ENCODE measurements at regions not wholly inside any gene's neighbourhood (a gene's known extent, or its start where the extent isn't known, plus 50 kb on each side); places are given as distances from the start of the nearest gene placed in this dataset.
A peak's percentile ranks its signal among the peaks of the same experiment; 100 is the strongest.

DNA sequence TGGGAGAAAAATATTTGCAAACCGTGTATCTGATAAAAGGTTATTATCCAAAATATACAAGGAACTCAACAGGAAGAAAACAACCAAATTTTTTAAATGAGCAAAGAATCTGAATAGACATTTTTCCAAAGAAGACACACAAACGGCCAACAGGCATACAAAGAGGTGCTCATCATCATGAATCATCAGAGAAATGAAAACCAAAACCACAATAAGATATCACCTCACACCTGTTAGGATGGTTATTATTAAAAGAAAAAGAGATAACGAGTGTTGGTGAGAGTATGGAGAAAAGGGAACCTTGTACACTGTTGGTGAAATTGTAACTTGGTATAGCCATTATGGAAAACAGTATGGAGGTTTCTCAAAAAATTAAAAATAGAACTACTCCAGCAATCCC, 463.3 kb downstream of the IRS1 start:
- Histone ChIP-seq H3K4me3 (replicated peaks; ENCODE audit: insufficient read depth, low read length) (no peak overlapping the region), H3K27ac (replicated peaks) (no peak overlapping the region), H3K27me3 (ENCODE audit: insufficient read depth, poor library complexity, severe bottlenecking) (no peaks in the 10 kb centered on the region)
- no peak for DNase-seq (ENCODE audit: low read depth in 1 of 2, low spot score in 1 of 2)
- TF ChIP-seq, protein P1, sequence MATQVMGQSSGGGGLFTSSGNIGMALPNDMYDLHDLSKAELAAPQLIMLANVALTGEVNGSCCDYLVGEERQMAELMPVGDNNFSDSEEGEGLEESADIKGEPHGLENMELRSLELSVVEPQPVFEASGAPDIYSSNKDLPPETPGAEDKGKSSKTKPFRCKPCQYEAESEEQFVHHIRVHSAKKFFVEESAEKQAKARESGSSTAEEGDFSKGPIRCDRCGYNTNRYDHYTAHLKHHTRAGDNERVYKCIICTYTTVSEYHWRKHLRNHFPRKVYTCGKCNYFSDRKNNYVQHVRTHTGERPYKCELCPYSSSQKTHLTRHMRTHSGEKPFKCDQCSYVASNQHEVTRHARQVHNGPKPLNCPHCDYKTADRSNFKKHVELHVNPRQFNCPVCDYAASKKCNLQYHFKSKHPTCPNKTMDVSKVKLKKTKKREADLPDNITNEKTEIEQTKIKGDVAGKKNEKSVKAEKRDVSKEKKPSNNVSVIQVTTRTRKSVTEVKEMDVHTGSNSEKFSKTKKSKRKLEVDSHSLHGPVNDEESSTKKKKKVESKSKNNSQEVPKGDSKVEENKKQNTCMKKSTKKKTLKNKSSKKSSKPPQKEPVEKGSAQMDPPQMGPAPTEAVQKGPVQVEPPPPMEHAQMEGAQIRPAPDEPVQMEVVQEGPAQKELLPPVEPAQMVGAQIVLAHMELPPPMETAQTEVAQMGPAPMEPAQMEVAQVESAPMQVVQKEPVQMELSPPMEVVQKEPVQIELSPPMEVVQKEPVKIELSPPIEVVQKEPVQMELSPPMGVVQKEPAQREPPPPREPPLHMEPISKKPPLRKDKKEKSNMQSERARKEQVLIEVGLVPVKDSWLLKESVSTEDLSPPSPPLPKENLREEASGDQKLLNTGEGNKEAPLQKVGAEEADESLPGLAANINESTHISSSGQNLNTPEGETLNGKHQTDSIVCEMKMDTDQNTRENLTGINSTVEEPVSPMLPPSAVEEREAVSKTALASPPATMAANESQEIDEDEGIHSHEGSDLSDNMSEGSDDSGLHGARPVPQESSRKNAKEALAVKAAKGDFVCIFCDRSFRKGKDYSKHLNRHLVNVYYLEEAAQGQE (IDR thresholded peaks at IDR 0.05; ENCODE audit: insufficient replicate concordance, low read depth) = no peak
- TF ChIP-seq POLR2AphosphoS5 (IDR thresholded peaks at IDR 0.05; ENCODE audit: low read depth) (no peak), GABPA (IDR thresholded peaks at IDR 0.05; ENCODE audit: low read depth) (no peak), SPI1 (IDR thresholded peaks at IDR 0.05; ENCODE audit: borderline replicate concordance, low read depth) (no peak)
- TF ChIP-seq, protein P2, sequence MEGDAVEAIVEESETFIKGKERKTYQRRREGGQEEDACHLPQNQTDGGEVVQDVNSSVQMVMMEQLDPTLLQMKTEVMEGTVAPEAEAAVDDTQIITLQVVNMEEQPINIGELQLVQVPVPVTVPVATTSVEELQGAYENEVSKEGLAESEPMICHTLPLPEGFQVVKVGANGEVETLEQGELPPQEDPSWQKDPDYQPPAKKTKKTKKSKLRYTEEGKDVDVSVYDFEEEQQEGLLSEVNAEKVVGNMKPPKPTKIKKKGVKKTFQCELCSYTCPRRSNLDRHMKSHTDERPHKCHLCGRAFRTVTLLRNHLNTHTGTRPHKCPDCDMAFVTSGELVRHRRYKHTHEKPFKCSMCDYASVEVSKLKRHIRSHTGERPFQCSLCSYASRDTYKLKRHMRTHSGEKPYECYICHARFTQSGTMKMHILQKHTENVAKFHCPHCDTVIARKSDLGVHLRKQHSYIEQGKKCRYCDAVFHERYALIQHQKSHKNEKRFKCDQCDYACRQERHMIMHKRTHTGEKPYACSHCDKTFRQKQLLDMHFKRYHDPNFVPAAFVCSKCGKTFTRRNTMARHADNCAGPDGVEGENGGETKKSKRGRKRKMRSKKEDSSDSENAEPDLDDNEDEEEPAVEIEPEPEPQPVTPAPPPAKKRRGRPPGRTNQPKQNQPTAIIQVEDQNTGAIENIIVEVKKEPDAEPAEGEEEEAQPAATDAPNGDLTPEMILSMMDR (IDR thresholded peaks at IDR 0.05; ENCODE audit: insufficient read depth, low read length) = no peak

DNA sequence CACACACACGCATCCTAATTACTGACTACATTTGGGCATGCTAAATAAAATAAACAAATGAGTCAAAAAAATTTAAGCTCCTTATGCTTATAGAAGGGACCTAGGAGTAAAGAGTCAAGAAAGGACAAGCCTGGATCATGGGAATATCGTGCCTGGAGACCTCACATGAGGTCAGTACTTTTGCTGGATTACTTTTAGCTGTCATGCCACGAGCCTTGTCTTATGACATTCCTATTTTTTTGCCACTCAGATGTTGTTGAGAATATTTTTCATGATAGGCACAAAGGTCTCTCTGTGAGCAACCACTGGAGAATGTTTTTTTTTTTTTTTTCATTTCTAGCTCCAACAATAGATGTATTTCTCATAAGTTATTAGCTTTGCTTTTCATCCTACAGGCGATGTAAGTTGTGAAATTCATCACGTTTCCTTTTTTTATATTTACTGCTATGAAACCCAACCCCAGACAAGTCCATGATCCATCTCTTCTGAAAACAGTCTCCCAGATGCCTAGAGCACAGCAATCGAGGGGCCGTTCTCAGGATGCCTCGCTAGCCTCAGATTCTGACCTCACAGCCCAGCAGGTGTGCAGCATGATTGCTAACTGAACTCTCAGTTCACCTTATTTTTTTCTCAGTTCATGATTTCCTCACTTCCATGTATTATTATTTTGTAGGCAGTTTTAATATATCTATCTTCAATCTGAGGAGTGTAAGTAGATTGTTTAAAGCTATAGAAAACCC, 464.5 kb downstream of the IRS1 start:
- TF ChIP-seq SPI1 (IDR thresholded peaks at IDR 0.05; ENCODE audit: borderline replicate concordance, low read depth) (no peak), GABPA (IDR thresholded peaks at IDR 0.05; ENCODE audit: low read depth) (no peak), POLR2AphosphoS5 (IDR thresholded peaks at IDR 0.05; ENCODE audit: low read depth) (no peak)
- TF ChIP-seq, protein P1 (IDR thresholded peaks at IDR 0.05; ENCODE audit: insufficient replicate concordance, low read depth) = no peak
- TF ChIP-seq, protein P2 (IDR thresholded peaks at IDR 0.05; ENCODE audit: insufficient read depth, low read length) = no peak
- no peak for DNase-seq (ENCODE audit: low read depth in 1 of 2, low spot score in 1 of 2)
- no peaks in the 10 kb centered on the region for H3K27me3 ChIP-seq (ENCODE audit: insufficient read depth, poor library complexity, severe bottlenecking)
- no peak overlapping the region for H3K27ac ChIP-seq (replicated peaks)
- no peak overlapping the region for H3K4me3 ChIP-seq (replicated peaks; ENCODE audit: insufficient read depth, low read length)

DNA sequence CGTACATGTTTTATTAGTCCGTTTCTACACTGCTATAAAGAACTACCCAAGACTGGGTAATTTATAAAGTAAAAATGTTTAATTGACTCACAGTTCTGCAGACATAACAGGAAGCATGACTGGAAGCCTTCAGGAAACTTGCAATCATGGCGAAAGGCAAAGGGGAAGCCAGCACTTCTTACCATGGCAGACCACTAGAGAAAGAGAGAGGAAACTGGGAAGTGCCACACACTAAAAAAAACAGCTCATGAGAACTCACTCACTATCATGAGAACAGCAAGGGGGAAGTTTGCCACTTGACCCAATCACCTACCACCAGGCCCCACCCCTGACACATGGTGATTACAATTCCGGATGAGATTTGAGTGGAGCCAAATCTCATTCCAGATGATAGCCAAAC, 466.2 kb downstream of the IRS1 start:
- no peak overlapping the region for H3K4me3 ChIP-seq (replicated peaks; ENCODE audit: insufficient read depth, low read length)
- TF ChIP-seq GABPA (IDR thresholded peaks at IDR 0.05; ENCODE audit: low read depth) (no peak), SPI1 (IDR thresholded peaks at IDR 0.05; ENCODE audit: borderline replicate concordance, low read depth) (peak; percentile 77)
- peak; percentile 32 to 73 for DNase-seq (ENCODE audit: low read depth in 1 of 2, low spot score in 1 of 2)
- H3K27me3 ChIP-seq (ENCODE audit: insufficient read depth, poor library complexity, severe bottlenecking) = no peaks in the 10 kb centered on the region
- no peak overlapping the region for H3K27ac ChIP-seq (replicated peaks)

DNA sequence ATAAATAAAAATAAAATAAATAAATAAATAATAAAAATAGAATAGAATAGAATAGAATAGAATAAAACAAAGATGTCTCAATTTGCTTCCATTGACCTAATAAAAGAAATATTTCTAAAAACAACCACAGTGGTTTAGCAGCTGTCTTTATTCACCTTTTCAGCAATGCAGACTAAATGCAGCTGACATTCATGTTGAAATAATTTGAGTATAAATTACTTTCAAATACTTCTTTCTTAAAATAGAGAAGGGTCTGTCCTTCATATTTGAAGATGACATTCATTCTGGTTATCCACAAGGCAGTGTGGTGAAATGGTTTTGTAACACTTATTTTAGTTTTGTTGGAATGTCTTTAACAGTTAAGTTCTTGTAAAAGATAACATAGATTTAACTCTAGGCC, 469.4 kb downstream of the IRS1 start:
- Histone ChIP-seq H3K27ac (replicated peaks) (no peak overlapping the region), H3K27me3 (ENCODE audit: insufficient read depth, poor library complexity, severe bottlenecking) (no peaks in the 10 kb centered on the region), H3K4me3 (replicated peaks; ENCODE audit: insufficient read depth, low read length) (no peak overlapping the region)
- TF ChIP-seq POLR2AphosphoS5 (IDR thresholded peaks at IDR 0.05; ENCODE audit: low read depth) = no peak
- TF ChIP-seq, protein P1 (IDR thresholded peaks at IDR 0.05; ENCODE audit: insufficient replicate concordance, low read depth) = no peak
- TF ChIP-seq, protein P2 (IDR thresholded peaks at IDR 0.05; ENCODE audit: insufficient read depth, low read length) = no peak
- no peak for TF ChIP-seq SPI1 (IDR thresholded peaks at IDR 0.05; ENCODE audit: borderline replicate concordance, low read depth)
- TF ChIP-seq GABPA (IDR thresholded peaks at IDR 0.05; ENCODE audit: low read depth) = no peak
- DNase-seq (ENCODE audit: low read depth in 1 of 2, low spot score in 1 of 2) = no peak
